Upper lobe of left lung (tissue), 4 donors: ENCODE measurements at regions not wholly inside any gene's neighbourhood (a gene's known extent, or its start where the extent isn't known, plus 50 kb on each side); places are given as distances from the start of the nearest gene placed in this dataset.

Experiments used
- EP300 ChIP-seq, 4 donors: sonication (generic); formaldehyde crosslinking; IDR thresholded peaks; one replicate each; pipeline ENCODE4 v1.5.1; 2017; ENCODE audit warnings: antibody characterized with exemption in 4 of 4, control low read depth in 2 of 4
- POLR2A ChIP-seq, 4 donors: fragments of 450-650 bp; IDR thresholded peaks; one replicate each; pipeline ENCODE4 v1.5.1; 2016 to 2017; ENCODE audit warnings: antibody characterized with exemption in 4 of 4, mild to moderate bottlenecking in 2 of 4
- POLR2AphosphoS5 ChIP-seq, 2 donors: sonication (generic); formaldehyde crosslinking; IDR thresholded peaks; one replicate each; pipeline ENCODE4 v1.5.1; 2017; ENCODE audit warnings: antibody characterized with exemption in 2 of 2
- TF ChIP-seq, protein P1 (sequence below), 6 experiments: fragments of 450-650 bp in 4 of 6; fragments of 200-600 bp in 2 of 6; sonication (generic) in 2 of 6; IDR thresholded peaks; one replicate each; pipeline ENCODE4 v1.5.1; 2016 to 2019; ENCODE audit warnings: antibody characterized with exemption in 6 of 6

DNA sequence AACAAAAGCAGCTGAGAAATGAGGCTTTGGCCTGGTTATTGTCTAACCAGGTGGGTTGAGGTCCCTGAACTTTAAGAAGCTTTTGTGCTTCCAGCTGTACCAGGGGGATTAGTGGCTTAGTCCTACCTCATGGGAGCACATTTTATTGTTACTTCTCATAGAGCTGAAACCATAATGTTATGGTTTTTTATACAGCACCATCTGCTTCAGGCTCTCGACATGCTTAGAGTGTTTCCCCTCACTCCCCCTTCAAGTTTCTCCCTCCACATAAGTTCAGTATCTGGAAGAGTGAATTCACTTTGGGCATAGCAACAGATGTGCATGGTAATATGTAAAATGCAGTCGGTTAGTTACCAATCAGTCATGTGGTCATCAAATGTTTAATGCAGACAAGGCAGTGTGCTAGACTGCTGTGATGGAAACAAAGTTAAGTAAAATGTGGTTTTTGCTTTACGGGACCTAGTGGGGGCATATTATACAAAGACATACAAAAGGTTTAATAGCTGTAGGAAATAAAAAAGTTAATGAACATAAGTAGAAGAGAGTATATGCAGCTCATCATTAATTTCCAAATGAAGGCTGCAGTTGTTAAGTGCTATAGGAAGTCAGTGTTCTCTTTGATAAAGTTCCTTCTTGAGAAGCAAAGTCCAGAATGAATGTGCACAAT, 95.9 kb upstream of the SPRY4 start:
- TF ChIP-seq, protein P1, sequence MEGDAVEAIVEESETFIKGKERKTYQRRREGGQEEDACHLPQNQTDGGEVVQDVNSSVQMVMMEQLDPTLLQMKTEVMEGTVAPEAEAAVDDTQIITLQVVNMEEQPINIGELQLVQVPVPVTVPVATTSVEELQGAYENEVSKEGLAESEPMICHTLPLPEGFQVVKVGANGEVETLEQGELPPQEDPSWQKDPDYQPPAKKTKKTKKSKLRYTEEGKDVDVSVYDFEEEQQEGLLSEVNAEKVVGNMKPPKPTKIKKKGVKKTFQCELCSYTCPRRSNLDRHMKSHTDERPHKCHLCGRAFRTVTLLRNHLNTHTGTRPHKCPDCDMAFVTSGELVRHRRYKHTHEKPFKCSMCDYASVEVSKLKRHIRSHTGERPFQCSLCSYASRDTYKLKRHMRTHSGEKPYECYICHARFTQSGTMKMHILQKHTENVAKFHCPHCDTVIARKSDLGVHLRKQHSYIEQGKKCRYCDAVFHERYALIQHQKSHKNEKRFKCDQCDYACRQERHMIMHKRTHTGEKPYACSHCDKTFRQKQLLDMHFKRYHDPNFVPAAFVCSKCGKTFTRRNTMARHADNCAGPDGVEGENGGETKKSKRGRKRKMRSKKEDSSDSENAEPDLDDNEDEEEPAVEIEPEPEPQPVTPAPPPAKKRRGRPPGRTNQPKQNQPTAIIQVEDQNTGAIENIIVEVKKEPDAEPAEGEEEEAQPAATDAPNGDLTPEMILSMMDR (IDR thresholded peaks at IDR 0.05): no peak
- TF ChIP-seq EP300 (IDR thresholded peaks at IDR 0.05): no peak
- TF ChIP-seq POLR2AphosphoS5 (IDR thresholded peaks at IDR 0.05): no peak
- no peak for TF ChIP-seq POLR2A (IDR thresholded peaks at IDR 0.05)
